CD4-positive, alpha-beta T cell (primary cell): ENCODE measurements at regions not wholly inside any gene's neighbourhood (a gene's known extent, or its start where the extent isn't known, plus 50 kb on each side); places are given as distances from the start of the nearest gene placed in this dataset.

ENCODE experiments used
- ATAC-seq: fragments of 200-7000 bp; cut with Tn5 transposase; one replicate; pipeline ENCODE4 v1.10.0; 2022; ENCODE audit warnings: mild to moderate bottlenecking; ENCODE audit not compliant: poor library complexity
- CTCF ChIA-PET: fragments of 350-600 bp; sonication (Branson Sonifier 250); formaldehyde crosslinking; loops from one replicate; lab custom pipeline; 2021; ENCODE audit warnings: antibody characterized with exemption, inconsistent platforms; lab: Charles Lee
- POLR2A ChIA-PET: fragments of 350-600 bp; sonication (Branson Sonifier 250); formaldehyde crosslinking; loops from one replicate; lab custom pipeline; 2021; ENCODE audit warnings: antibody characterized with exemption, inconsistent platforms; lab: Charles Lee
- DNase-seq, 14 experiments: peaks; one replicate each; pipeline ENCODE4 v3.0.0-alpha.2; 2013 to 2020; ENCODE audit warnings: mixed read lengths in 2 of 14
- H3K27ac ChIP-seq, 2 donors: one replicate each; pipeline versions ENCODE4 v1.5.1 to v1.7.0; 2013; ENCODE audit warnings: low read length in 2 of 2, low read depth in 1 of 2, mild to moderate bottlenecking in 1 of 2
- H3K27me3 ChIP-seq, 2 experiments: 1 replicate in 1 of 2; 2 replicates in 1 of 2; pipeline versions ENCODE4 v1.6.1 to v1.7.0; 2013; ENCODE audit warnings: low read length in 2 of 2, control low read depth in 1 of 2, mild to moderate bottlenecking in 1 of 2, moderate library complexity in 1 of 2; ENCODE audit not compliant: insufficient read depth in 2 of 2, control insufficient read depth in 1 of 2
- H3K36me3 ChIP-seq: one replicate; pipeline ENCODE4 v1.6.1; 2013; ENCODE audit warnings: low read length, control low read depth; ENCODE audit not compliant: insufficient read depth
- H3K4me1 ChIP-seq: one replicate; pipeline ENCODE4 v1.6.1; 2013; ENCODE audit warnings: low read length, control low read depth; ENCODE audit not compliant: insufficient read depth
- H3K4me3 ChIP-seq: one replicate; pipeline ENCODE4 v1.5.1; 2013; ENCODE audit warnings: mild to moderate bottlenecking, low read length, moderate library complexity
- H3K9me3 ChIP-seq, 2 experiments: 1 replicate in 1 of 2; 2 replicates in 1 of 2; pipeline versions ENCODE4 v1.6.1 to v1.7.0; 2013; ENCODE audit warnings: low read length in 2 of 2, mild to moderate bottlenecking in 2 of 2, control low read depth in 1 of 2, moderate library complexity in 1 of 2; ENCODE audit not compliant: control insufficient read depth in 1 of 2, insufficient read depth in 1 of 2
- H3K27ac Mint-ChIP-seq: one replicate; pipeline ENCODE4 v1.8.0; 2020; ENCODE audit warnings: mixed read lengths
- H3K27me3 Mint-ChIP-seq: one replicate; pipeline ENCODE4 v1.8.0; 2021; ENCODE audit warnings: mixed read lengths
- H3K36me3 Mint-ChIP-seq: one replicate; pipeline ENCODE4 v1.8.0; 2021; ENCODE audit warnings: low read depth, mixed read lengths
- H3K4me1 Mint-ChIP-seq: one replicate; pipeline ENCODE4 v1.8.0; 2021; ENCODE audit warnings: low read depth, mixed read lengths
- H3K4me3 Mint-ChIP-seq: one replicate; pipeline ENCODE4 v1.8.0; 2020; ENCODE audit warnings: mild to moderate bottlenecking, mixed read lengths
- H3K9me3 Mint-ChIP-seq: one replicate; pipeline ENCODE4 v1.8.0; 2020; ENCODE audit warnings: mixed read lengths
- intact Hi-C, 2 experiments: fragments of 100-400 bp; cut with DNase I in 1 of 2; cut with micrococcal nuclease in 1 of 2; formaldehyde crosslinking; loops; one replicate each; pipeline versions ENCODE4 v1.15.1 to v1.9.0; 2023 to 2025; cut with DNase I, micrococcal nuclease
- TF ChIP-seq, protein P1 (sequence below): fragments of 200-600 bp; IDR thresholded peaks from one replicate; pipeline ENCODE4 v1.8.0; 2022; ENCODE audit warnings: antibody characterized with exemption, mild to moderate bottlenecking

- POLR2A ChIA-PET: interaction anchor here (0.6 kb wide), 1 partner anchor 1152 kb away, joined by 3 read pairs; no protein-coding TSS in a partner anchor
- no peaks in the 10 kb centered on the region for H3K4me1 ChIP-seq
Observed at GRCh38 chr10:21403256-21404015, 122.0 kb downstream of the SKIDA1 start.

DNA sequence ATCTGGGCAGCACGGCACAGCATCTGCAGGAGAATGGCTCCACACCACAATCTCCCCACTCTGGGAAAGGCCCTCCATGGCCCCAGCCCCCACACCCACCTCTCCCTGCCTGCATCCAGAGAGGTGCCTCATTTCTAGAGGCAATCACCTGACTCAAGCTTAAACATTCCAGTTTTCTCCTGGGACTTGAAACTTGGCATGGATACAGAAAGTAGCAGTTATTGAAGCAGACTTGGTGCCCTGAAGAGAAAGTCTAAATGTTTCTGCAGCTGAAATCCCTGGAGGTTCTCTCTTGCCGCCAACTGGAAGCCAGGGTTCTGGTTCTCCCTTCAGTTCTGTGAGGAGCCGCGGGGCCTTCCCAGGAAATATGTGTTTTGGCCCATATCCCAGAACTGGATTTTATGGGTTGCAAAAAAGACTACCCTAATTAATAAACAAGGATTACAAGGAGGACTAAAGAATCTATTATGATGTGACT, 122.8 kb downstream of the SKIDA1 start:
- Histone ChIP-seq H3K27me3 (no peaks in the 10 kb centered on the region), H3K36me3 (no peaks in the 10 kb centered on the region), H3K27ac (no peak overlapping the region), H3K4me1 (no peaks in the 10 kb centered on the region), H3K4me3 (no peak overlapping the region), H3K9me3 (no peaks in the 10 kb centered on the region)
- ChIA-PET POLR2A (no interaction called here), CTCF (no interaction called here)
- intact Hi-C loops: no loop called here
- TF ChIP-seq, protein P1, sequence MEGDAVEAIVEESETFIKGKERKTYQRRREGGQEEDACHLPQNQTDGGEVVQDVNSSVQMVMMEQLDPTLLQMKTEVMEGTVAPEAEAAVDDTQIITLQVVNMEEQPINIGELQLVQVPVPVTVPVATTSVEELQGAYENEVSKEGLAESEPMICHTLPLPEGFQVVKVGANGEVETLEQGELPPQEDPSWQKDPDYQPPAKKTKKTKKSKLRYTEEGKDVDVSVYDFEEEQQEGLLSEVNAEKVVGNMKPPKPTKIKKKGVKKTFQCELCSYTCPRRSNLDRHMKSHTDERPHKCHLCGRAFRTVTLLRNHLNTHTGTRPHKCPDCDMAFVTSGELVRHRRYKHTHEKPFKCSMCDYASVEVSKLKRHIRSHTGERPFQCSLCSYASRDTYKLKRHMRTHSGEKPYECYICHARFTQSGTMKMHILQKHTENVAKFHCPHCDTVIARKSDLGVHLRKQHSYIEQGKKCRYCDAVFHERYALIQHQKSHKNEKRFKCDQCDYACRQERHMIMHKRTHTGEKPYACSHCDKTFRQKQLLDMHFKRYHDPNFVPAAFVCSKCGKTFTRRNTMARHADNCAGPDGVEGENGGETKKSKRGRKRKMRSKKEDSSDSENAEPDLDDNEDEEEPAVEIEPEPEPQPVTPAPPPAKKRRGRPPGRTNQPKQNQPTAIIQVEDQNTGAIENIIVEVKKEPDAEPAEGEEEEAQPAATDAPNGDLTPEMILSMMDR: no peak
- no peak overlapping the region for H3K27ac Mint-ChIP-seq
- ATAC-seq: no peak
- H3K27me3 Mint-ChIP-seq: peaks cover 4% of the 10 kb centered on the region
- DNase-seq: no peak
- no peaks in the 10 kb centered on the region for H3K36me3 Mint-ChIP-seq
- no peaks in the 10 kb centered on the region for H3K9me3 Mint-ChIP-seq
- H3K4me1 Mint-ChIP-seq: peaks cover 13% of the 10 kb centered on the region
- H3K4me3 Mint-ChIP-seq: no peak overlapping the region

More at GRCh38 chr10:21403256-21404015, 122.0 kb downstream of the SKIDA1 start:
- DNase-seq: no peak
- Histone ChIP-seq H3K27me3 (no peaks in the 10 kb centered on the region), H3K9me3 (no peaks in the 10 kb centered on the region), H3K27ac (no peak overlapping the region), H3K4me3 (no peak overlapping the region), H3K36me3 (no peaks in the 10 kb centered on the region)
- TF ChIP-seq, protein P1: no peak
- no peak for ATAC-seq
- Mint-ChIP-seq H3K27ac (no peak overlapping the region), H3K4me1 (peaks cover 13% of the 10 kb centered on the region), H3K27me3 (peaks cover 4% of the 10 kb centered on the region), H3K36me3 (no peaks in the 10 kb centered on the region), H3K4me3 (no peak overlapping the region), H3K9me3 (no peaks in the 10 kb centered on the region)
- CTCF ChIA-PET: no interaction called here
- intact Hi-C loops: no loop called here

- Mint-ChIP-seq H3K9me3 (no peaks in the 10 kb centered on the region), H3K4me1 (peaks cover under 1% of the 10 kb centered on the region), H3K4me3 (no peak overlapping the region), H3K27ac (no peak overlapping the region), H3K27me3 (peaks cover 4% of the 10 kb centered on the region), H3K36me3 (no peaks in the 10 kb centered on the region)
- Histone ChIP-seq H3K27ac (no peak overlapping the region), H3K36me3 (no peaks in the 10 kb centered on the region), H3K27me3 (no peaks in the 10 kb centered on the region), H3K4me1 (no peaks in the 10 kb centered on the region), H3K9me3 (peaks cover 0 to 4% of the 10 kb centered on the region in 2 experiments), H3K4me3 (no peak overlapping the region)
- ATAC-seq (no peak), DNase-seq (no peak)
- TF ChIP-seq, protein P1: no peak
- ChIA-PET CTCF (no interaction called here), POLR2A (no interaction called here)
- intact Hi-C loops: no loop called here
Observed at GRCh38 chr10:21401196-21401595, 124.3 kb downstream of the SKIDA1 start.
